ENCODE measurements at regions not wholly inside any gene's neighbourhood (a gene's known extent, or its start where the extent isn't known, plus 50 kb on each side); places are given as distances from the start of the nearest gene placed in this dataset.

- no peak for TF ChIP-seq CTCF (IDR thresholded peaks at IDR 0.05; ENCODE audit: low read depth, low read length)
- TF ChIP-seq MAX (IDR thresholded peaks at IDR 0.05; ENCODE audit: low read depth, low read length): no peak
- TF ChIP-seq POLR2A (IDR thresholded peaks at IDR 0.05; ENCODE audit: extremely low read depth, insufficient read length): no peak
- TF ChIP-seq MYC (IDR thresholded peaks at IDR 0.05; ENCODE audit: low read depth, low read length): no peak
These were observed 533.7 kb upstream of the IGFBP3 start for GRCh38 chr7:46454816-46455215.
